ENCODE measurements at regions not wholly inside any gene's neighbourhood (a gene's known extent, or its start where the extent isn't known, plus 50 kb on each side); places are given as distances from the start of the nearest gene placed in this dataset.

GRCh38 chr12:4164188-4164558, 109.4 kb upstream of the CCND2 start:
- TF ChIP-seq TCF7L2 (IDR thresholded peaks at IDR 0.05; ENCODE audit: low read depth, low read length), result no peak
- TF ChIP-seq SIN3A (IDR thresholded peaks at IDR 0.05; ENCODE audit: borderline replicate concordance, insufficient read depth, low read depth, low read length), result no peak
- TF ChIP-seq, protein P1, sequence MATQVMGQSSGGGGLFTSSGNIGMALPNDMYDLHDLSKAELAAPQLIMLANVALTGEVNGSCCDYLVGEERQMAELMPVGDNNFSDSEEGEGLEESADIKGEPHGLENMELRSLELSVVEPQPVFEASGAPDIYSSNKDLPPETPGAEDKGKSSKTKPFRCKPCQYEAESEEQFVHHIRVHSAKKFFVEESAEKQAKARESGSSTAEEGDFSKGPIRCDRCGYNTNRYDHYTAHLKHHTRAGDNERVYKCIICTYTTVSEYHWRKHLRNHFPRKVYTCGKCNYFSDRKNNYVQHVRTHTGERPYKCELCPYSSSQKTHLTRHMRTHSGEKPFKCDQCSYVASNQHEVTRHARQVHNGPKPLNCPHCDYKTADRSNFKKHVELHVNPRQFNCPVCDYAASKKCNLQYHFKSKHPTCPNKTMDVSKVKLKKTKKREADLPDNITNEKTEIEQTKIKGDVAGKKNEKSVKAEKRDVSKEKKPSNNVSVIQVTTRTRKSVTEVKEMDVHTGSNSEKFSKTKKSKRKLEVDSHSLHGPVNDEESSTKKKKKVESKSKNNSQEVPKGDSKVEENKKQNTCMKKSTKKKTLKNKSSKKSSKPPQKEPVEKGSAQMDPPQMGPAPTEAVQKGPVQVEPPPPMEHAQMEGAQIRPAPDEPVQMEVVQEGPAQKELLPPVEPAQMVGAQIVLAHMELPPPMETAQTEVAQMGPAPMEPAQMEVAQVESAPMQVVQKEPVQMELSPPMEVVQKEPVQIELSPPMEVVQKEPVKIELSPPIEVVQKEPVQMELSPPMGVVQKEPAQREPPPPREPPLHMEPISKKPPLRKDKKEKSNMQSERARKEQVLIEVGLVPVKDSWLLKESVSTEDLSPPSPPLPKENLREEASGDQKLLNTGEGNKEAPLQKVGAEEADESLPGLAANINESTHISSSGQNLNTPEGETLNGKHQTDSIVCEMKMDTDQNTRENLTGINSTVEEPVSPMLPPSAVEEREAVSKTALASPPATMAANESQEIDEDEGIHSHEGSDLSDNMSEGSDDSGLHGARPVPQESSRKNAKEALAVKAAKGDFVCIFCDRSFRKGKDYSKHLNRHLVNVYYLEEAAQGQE (IDR thresholded peaks at IDR 0.05; ENCODE audit: insufficient read depth in 1 of 2, low read depth in 2 of 2, low read length in 1 of 2), result no peak
- TF ChIP-seq POLR2AphosphoS5 (IDR thresholded peaks at IDR 0.05; ENCODE audit: low read depth, low read length), result no peak
- TF ChIP-seq CTCF (IDR thresholded peaks at IDR 0.05), result no peak
- H3K9me3 ChIP-seq (ENCODE audit: control insufficient read depth, insufficient read depth, low read depth, low read length), result no peaks in the 10 kb centered on the region
- POLR2A ChIA-PET, result no interaction called here
- H3K4me3 ChIP-seq (ENCODE audit: low read depth in 2 of 2, low read length in 2 of 2), result no peak overlapping the region
- ATAC-seq (no peak), DNase-seq (ENCODE audit: low read depth, low spot score) (no peak)
- no peaks in the 10 kb centered on the region for H3K36me3 ChIP-seq (ENCODE audit: control insufficient read depth, insufficient read depth, low read length)
- H3K27ac ChIP-seq (ENCODE audit: low read length), result no peak overlapping the region
- CTCF ChIA-PET, result no interaction called here
- H3K27me3 ChIP-seq (ENCODE audit: control insufficient read depth, insufficient read depth, low read length), result no peaks in the 10 kb centered on the region
- in situ Hi-C loops (cut with HindIII; ENCODE audit: low pct_unique_long_range_greater_than_20kb, low sequenced_read_pairs), result no loop called here
- no peaks in the 10 kb centered on the region for H3K4me1 ChIP-seq (ENCODE audit: control insufficient read depth, insufficient read depth, low read length)
- no TSS peak for BruUV-seq (replicated peaks)
- intact Hi-C loops (cut with micrococcal nuclease; ENCODE audit: unreplicated experiment), result no loop called here

DNA sequence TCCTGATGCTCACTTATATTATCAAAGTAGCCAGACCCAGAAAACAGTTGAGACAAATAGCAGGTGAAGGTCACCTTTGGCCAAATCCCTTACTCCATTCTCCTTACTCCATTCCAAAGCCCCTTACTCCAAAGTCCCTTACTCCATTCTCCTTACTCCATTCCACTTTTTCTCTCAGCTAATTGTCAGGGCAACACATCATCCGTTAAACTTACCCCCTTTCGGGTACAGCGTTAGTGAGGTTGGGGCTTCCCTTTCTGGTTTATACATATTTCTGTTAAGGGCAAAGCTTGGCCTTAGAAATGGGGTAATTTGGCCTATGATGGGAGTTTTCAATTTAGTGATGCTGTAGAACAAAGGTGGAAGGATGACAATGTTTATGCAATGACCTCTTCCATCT, 111.8 kb upstream of the CCND2 start:
- Histone ChIP-seq H3K36me3 (ENCODE audit: control insufficient read depth, insufficient read depth, low read length) (no peaks in the 10 kb centered on the region), H3K4me3 (ENCODE audit: low read depth in 2 of 2, low read length in 2 of 2) (no peak overlapping the region), H3K27me3 (ENCODE audit: control insufficient read depth, insufficient read depth, low read length) (no peaks in the 10 kb centered on the region), H3K27ac (ENCODE audit: low read length) (no peak overlapping the region), H3K4me1 (ENCODE audit: control insufficient read depth, insufficient read depth, low read length) (no peaks in the 10 kb centered on the region), H3K9me3 (ENCODE audit: control insufficient read depth, insufficient read depth, low read depth, low read length) (no peaks in the 10 kb centered on the region)
- ATAC-seq, result no peak
- ChIA-PET CTCF (no interaction called here), POLR2A (no interaction called here)
- no TSS peak for BruUV-seq (replicated peaks)
- DNase-seq (ENCODE audit: low read depth, low spot score), result no peak
- in situ Hi-C loops (cut with HindIII; ENCODE audit: low pct_unique_long_range_greater_than_20kb, low sequenced_read_pairs) (no loop called here), intact Hi-C loops (cut with micrococcal nuclease; ENCODE audit: unreplicated experiment) (no loop called here)
- TF ChIP-seq SIN3A (IDR thresholded peaks at IDR 0.05; ENCODE audit: borderline replicate concordance, insufficient read depth, low read depth, low read length) (no peak), TCF7L2 (IDR thresholded peaks at IDR 0.05; ENCODE audit: low read depth, low read length) (no peak), POLR2AphosphoS5 (IDR thresholded peaks at IDR 0.05; ENCODE audit: low read depth, low read length) (no peak), CTCF (IDR thresholded peaks at IDR 0.05) (no peak)
- TF ChIP-seq, protein P1 (IDR thresholded peaks at IDR 0.05; ENCODE audit: insufficient read depth in 1 of 2, low read depth in 2 of 2, low read length in 1 of 2), result no peak
